AG09309 (cell line): ENCODE measurements at regions not wholly inside any gene's neighbourhood (a gene's known extent, or its start where the extent isn't known, plus 50 kb on each side); places are given as distances from the start of the nearest gene placed in this dataset.
"Not testable (repeated sequence)": the region's sequence is repeated elsewhere in the genome, so short reads cannot be mapped to it uniquely, and the experiment has no call there.

ENCODE experiments used
- DNase-seq: peaks from one replicate; pipeline ENCODE4 v3.0.0-alpha.2; 2010; ENCODE audit warnings: low read depth
- H3K4me3 ChIP-seq: 2 replicates; pipeline ENCODE4 v1.5.1; 2011; ENCODE audit warnings: mild to moderate bottlenecking, low read depth, low read length, moderate library complexity; ENCODE audit not compliant: control insufficient read depth
- CTCF ChIP-seq: IDR thresholded peaks from 2 replicates; pipeline ENCODE4 v1.5.1; 2011; ENCODE audit warnings: mild to moderate bottlenecking, low read depth, low read length, inconsistent platforms; ENCODE audit not compliant: insufficient read depth, control insufficient read depth; ENCODE audit errors: missing control alignments

GRCh38 chrX:76921176-76921575 lies 493.7 kb downstream of the MAGEE1 start:
- no peak overlapping the region for H3K4me3 ChIP-seq
- DNase-seq: no peak
- no peak for TF ChIP-seq CTCF

- no peak for DNase-seq
- TF ChIP-seq CTCF: no peak
- no peak overlapping the region for H3K4me3 ChIP-seq
Measured at GRCh38 chrX:76922100-76922499, 494.6 kb downstream of the MAGEE1 start.

GRCh38 chrX:76924616-76925015 lies 497.1 kb downstream of the MAGEE1 start:
- DNase-seq, H3K4me3 ChIP-seq: not testable (repeated sequence)

GRCh38 chrX:76931518-76931917 lies 504.0 kb downstream of the MAGEE1 start:
- no peak for TF ChIP-seq CTCF
- DNase-seq: no peak
- H3K4me3 ChIP-seq: no peak overlapping the region

- TF ChIP-seq CTCF: no peak
- DNase-seq: no peak
Measured at GRCh38 chrX:76957485-76957884, 489.7 kb upstream of the FGF16 start.

GRCh38 chrX:76971393-76972376 lies 475.5 kb upstream of the FGF16 start:
- DNase-seq: no peak
- no peak for TF ChIP-seq CTCF
- no peak overlapping the region for H3K4me3 ChIP-seq

More at GRCh38 chrX:76957485-76957884, 489.7 kb upstream of the FGF16 start:
- no peak overlapping the region for H3K4me3 ChIP-seq

- no peak overlapping the region for H3K4me3 ChIP-seq
- DNase-seq: no peak
- TF ChIP-seq CTCF: no peak
Measured at GRCh38 chrX:76977452-76977851, 469.7 kb upstream of the FGF16 start.
